B cell (primary cell): ENCODE measurements at regions not wholly inside any gene's neighbourhood (a gene's known extent, or its start where the extent isn't known, plus 50 kb on each side); places are given as distances from the start of the nearest gene placed in this dataset.

Experiments used
- ATAC-seq: fragments of 200-7000 bp; cut with Tn5 transposase; one replicate; pipeline ENCODE4 v1.10.0; 2021; ENCODE audit warnings: low read depth, mild to moderate bottlenecking, moderate number of reproducible peaks, moderate library complexity
- CTCF ChIA-PET: fragments of 350-600 bp; sonication (Branson Sonifier 250); formaldehyde crosslinking; loops from one replicate; lab custom pipeline; 2021; ENCODE audit warnings: antibody characterized with exemption, inconsistent platforms; lab: Charles Lee
- POLR2A ChIA-PET: fragments of 350-600 bp; sonication (Branson Sonifier 250); formaldehyde crosslinking; loops from one replicate; lab custom pipeline; 2021; ENCODE audit warnings: antibody characterized with exemption; lab: Charles Lee
- DNase-seq: peaks from one replicate; pipeline ENCODE4 v3.0.0; 2013
- H2AFZ ChIP-seq: 2 replicates; pipeline ENCODE4 v1.6.1; 2012; ENCODE audit warnings: mild to moderate bottlenecking, low read depth, low read length; ENCODE audit not compliant: insufficient read depth, poor library complexity, severe bottlenecking
- H3K27ac ChIP-seq, 2 donors: 1 replicate in 1 of 2; 2 replicates in 1 of 2; pipeline ENCODE4 v1.5.1; 2012 to 2013; ENCODE audit warnings: low read length in 2 of 2, mild to moderate bottlenecking in 2 of 2, moderate library complexity in 1 of 2
- H3K27me3 ChIP-seq, 4 experiments: fragments of 200-600 bp in 1 of 4; sonication (generic) in 1 of 4; replicated peaks in 1 of 4; 1 replicate in 2 of 4; 2 replicates in 2 of 4; pipeline versions ENCODE4 v1.6.1 to v1.7.0; 2013 to 2016; ENCODE audit warnings: low read length in 3 of 4, mild to moderate bottlenecking in 2 of 4, mixed read lengths in 1 of 4, moderate library complexity in 1 of 4; ENCODE audit not compliant: insufficient read depth in 4 of 4, control insufficient read depth in 3 of 4; ENCODE audit errors: control extremely low read depth in 1 of 4
- H3K36me3 ChIP-seq, 2 experiments: replicated peaks in 1 of 2; 1 replicate in 1 of 2; 2 replicates in 1 of 2; pipeline versions ENCODE4 v1.6.1 to v1.7.1; 2013; ENCODE audit warnings: low read length in 1 of 2; ENCODE audit not compliant: insufficient read depth in 2 of 2, control insufficient read depth in 1 of 2; ENCODE audit errors: control extremely low read depth in 1 of 2, extremely low read depth in 1 of 2
- H3K4me1 ChIP-seq, 2 donors: fragments of 200-600 bp in 1 of 2; sonication (generic) in 1 of 2; 1 replicate in 1 of 2; 2 replicates in 1 of 2; pipeline versions ENCODE4 v1.5.1 to v1.6.1; 2013 to 2017; ENCODE audit warnings: low read length in 2 of 2; ENCODE audit not compliant: control insufficient read depth in 2 of 2, insufficient read depth in 2 of 2
- H3K4me2 ChIP-seq: replicated peaks from 2 replicates; pipeline ENCODE3; 2012; ENCODE audit warnings: mild to moderate bottlenecking, low read depth, low read length; ENCODE audit not compliant: poor library complexity, severe bottlenecking
- H3K4me3 ChIP-seq, 5 experiments: fragments of 200-600 bp in 1 of 5; sonication (generic) in 1 of 5; 1 replicate in 3 of 5; 2 replicates in 2 of 5; pipeline versions ENCODE4 v1.5.1 to v1.7.0; 2011 to 2016; ENCODE audit warnings: low read length in 4 of 5, mild to moderate bottlenecking in 4 of 5, low read depth in 2 of 5, control low read depth in 1 of 5, moderate library complexity in 1 of 5; ENCODE audit not compliant: insufficient read depth in 1 of 5; ENCODE audit errors: control extremely low read depth in 1 of 5, extremely low read depth in 1 of 5
- H3K79me2 ChIP-seq: fragments of 200-600 bp; sonication (generic); one replicate; pipeline ENCODE4 v1.6.0; 2016; ENCODE audit warnings: low read length; ENCODE audit not compliant: control insufficient read depth, insufficient read depth
- H3K9ac ChIP-seq: fragments of 200-600 bp; sonication (generic); 2 replicates; pipeline ENCODE4 v1.6.1; 2017; ENCODE audit warnings: mild to moderate bottlenecking, low read length, moderate library complexity
- H3K9me3 ChIP-seq, 3 donors: one replicate each; pipeline versions ENCODE4 v1.6.1 to v1.7.1; 2013; ENCODE audit warnings: low read length in 2 of 3; ENCODE audit not compliant: control insufficient read depth in 2 of 3, insufficient read depth in 1 of 3; ENCODE audit errors: control extremely low read depth in 1 of 3
- H4K20me1 ChIP-seq: 2 replicates; pipeline ENCODE4 v1.6.0; 2012; ENCODE audit warnings: mild to moderate bottlenecking, low read length; ENCODE audit not compliant: insufficient read depth, control insufficient read depth, poor library complexity, severe bottlenecking
- H3K27ac Mint-ChIP-seq: one replicate; pipeline ENCODE4 v1.8.0; 2021; ENCODE audit warnings: mixed read lengths
- H3K27me3 Mint-ChIP-seq: one replicate; pipeline ENCODE4 v1.8.0; 2021; ENCODE audit warnings: mixed read lengths
- H3K4me1 Mint-ChIP-seq: one replicate; pipeline ENCODE4 v1.8.0; 2021; ENCODE audit warnings: mixed read lengths
- H3K4me3 Mint-ChIP-seq: one replicate; pipeline ENCODE4 v1.8.0; 2021; ENCODE audit warnings: mixed read lengths
- H3K9me3 Mint-ChIP-seq: one replicate; pipeline ENCODE4 v1.8.0; 2022; ENCODE audit warnings: mixed read lengths; ENCODE audit not compliant: insufficient read depth
- EZH2 ChIP-seq: IDR thresholded peaks from 2 replicates; pipeline ENCODE4 v1.6.1; 2012; ENCODE audit warnings: borderline replicate concordance, low read depth, mild to moderate bottlenecking, moderate library complexity, low read length; ENCODE audit not compliant: insufficient read depth, poor library complexity, severe bottlenecking
- WGBS: methylation state at CpG from one replicate; pipeline ENCODE4 v1.1.5; 2013; ENCODE audit warnings: missing lambda C conversion rate; ENCODE audit not compliant: insufficient coverage; 5-methylcytosine and 5-hydroxymethylcytosine counted together
- intact Hi-C: fragments of 100-400 bp; cut with micrococcal nuclease; formaldehyde crosslinking; loops from one replicate; pipeline ENCODE4 v1.10.0; 2022
- TF ChIP-seq, protein P1 (sequence below): fragments of 200-600 bp; IDR thresholded peaks from one replicate; pipeline ENCODE4 v1.8.0; 2022; ENCODE audit warnings: antibody characterized with exemption, mild to moderate bottlenecking

DNA sequence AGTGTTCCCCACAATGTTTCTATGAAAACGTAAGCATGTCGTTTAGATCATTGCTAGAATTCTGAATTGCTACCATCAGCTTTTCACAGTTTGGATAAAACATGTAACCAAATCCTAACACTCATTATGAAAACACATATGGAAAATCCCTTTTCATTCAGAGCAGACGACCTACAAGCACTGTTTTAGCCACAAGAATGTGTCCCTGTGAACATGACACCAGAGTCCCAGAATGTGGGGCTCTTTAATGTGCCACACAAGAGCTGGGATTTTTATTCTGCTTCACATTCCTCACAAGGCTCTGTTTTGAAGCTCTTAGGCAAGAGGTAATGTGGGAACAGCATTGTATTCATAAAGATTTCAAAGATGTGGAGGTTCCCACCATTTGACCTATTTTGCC lies 141.1 kb upstream of the CITED2 start:
- H2AFZ ChIP-seq: no peak overlapping the region
- H3K9ac ChIP-seq: no peak overlapping the region
- no peaks in the 10 kb centered on the region for H3K9me3 ChIP-seq
- DNase-seq (no peak), ATAC-seq (no peak)
- H3K36me3 ChIP-seq: no peaks in the 10 kb centered on the region
- H3K4me1 ChIP-seq: no peaks in the 10 kb centered on the region
- no peak overlapping the region for H3K27ac ChIP-seq
- Mint-ChIP-seq H3K27me3 (no peaks in the 10 kb centered on the region), H3K27ac (no peak overlapping the region), H3K9me3 (no peaks in the 10 kb centered on the region), H3K4me3 (no peak overlapping the region), H3K4me1 (no peaks in the 10 kb centered on the region)
- no peak overlapping the region for H3K4me3 ChIP-seq
- no peaks in the 10 kb centered on the region for H3K79me2 ChIP-seq
- CTCF ChIA-PET: no interaction called here
- intact Hi-C loops: no loop called here
- H3K27me3 ChIP-seq: no peaks in the 10 kb centered on the region
- WGBS: 63% methylated on average over 1 of the region's 3 CpGs
- POLR2A ChIA-PET: no interaction called here
- H4K20me1 ChIP-seq: no peaks in the 10 kb centered on the region
- H3K4me2 ChIP-seq: no peak overlapping the region
- TF ChIP-seq EZH2: no peak
- TF ChIP-seq, protein P1, sequence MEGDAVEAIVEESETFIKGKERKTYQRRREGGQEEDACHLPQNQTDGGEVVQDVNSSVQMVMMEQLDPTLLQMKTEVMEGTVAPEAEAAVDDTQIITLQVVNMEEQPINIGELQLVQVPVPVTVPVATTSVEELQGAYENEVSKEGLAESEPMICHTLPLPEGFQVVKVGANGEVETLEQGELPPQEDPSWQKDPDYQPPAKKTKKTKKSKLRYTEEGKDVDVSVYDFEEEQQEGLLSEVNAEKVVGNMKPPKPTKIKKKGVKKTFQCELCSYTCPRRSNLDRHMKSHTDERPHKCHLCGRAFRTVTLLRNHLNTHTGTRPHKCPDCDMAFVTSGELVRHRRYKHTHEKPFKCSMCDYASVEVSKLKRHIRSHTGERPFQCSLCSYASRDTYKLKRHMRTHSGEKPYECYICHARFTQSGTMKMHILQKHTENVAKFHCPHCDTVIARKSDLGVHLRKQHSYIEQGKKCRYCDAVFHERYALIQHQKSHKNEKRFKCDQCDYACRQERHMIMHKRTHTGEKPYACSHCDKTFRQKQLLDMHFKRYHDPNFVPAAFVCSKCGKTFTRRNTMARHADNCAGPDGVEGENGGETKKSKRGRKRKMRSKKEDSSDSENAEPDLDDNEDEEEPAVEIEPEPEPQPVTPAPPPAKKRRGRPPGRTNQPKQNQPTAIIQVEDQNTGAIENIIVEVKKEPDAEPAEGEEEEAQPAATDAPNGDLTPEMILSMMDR: no peak

DNA sequence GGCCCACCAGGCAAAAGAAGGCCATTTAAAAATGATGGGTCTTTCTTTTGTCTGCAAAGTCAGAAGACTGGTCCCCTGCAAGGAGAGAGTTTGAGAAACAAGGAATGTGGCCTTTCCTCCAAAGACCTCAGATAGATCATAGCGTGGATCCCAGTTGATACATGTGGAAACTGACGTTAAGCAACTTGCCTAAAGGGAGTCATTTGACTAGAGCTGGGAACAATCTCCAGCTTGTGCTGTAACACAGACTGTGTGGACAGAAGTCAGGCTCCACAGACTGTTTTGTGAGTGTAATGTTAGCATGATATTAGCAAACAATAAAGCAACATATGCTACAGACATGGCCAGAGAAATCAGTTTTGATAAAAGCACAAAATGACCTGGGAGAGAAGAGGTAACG lies 140.4 kb upstream of the CITED2 start:
- Mint-ChIP-seq H3K4me3 (no peak overlapping the region), H3K27me3 (no peaks in the 10 kb centered on the region), H3K27ac (no peak overlapping the region), H3K4me1 (no peaks in the 10 kb centered on the region), H3K9me3 (no peaks in the 10 kb centered on the region)
- 92% methylated on average over 2 of the region's 3 CpGs for WGBS
- ChIA-PET POLR2A (no interaction called here), CTCF (no interaction called here)
- no peak for ATAC-seq
- H3K27ac ChIP-seq: no peak overlapping the region
- no peak for DNase-seq
- no peak overlapping the region for H3K9ac ChIP-seq
- no peaks in the 10 kb centered on the region for H3K79me2 ChIP-seq
- H2AFZ ChIP-seq: no peak overlapping the region
- H3K27me3 ChIP-seq: no peaks in the 10 kb centered on the region
- no peaks in the 10 kb centered on the region for H3K9me3 ChIP-seq
- H3K4me2 ChIP-seq: no peak overlapping the region
- no peaks in the 10 kb centered on the region for H3K36me3 ChIP-seq
- no peak overlapping the region for H3K4me3 ChIP-seq
- intact Hi-C loops: no loop called here
- no peaks in the 10 kb centered on the region for H4K20me1 ChIP-seq
- no peaks in the 10 kb centered on the region for H3K4me1 ChIP-seq
- TF ChIP-seq EZH2: no peak
- TF ChIP-seq, protein P1: no peak
